OCI-LY7 (cell line): ENCODE measurements at regions not wholly inside any gene's neighbourhood (a gene's known extent, or its start where the extent isn't known, plus 50 kb on each side); places are given as distances from the start of the nearest gene placed in this dataset.

ENCODE experiments used
- BruUV-seq: library from RNA; stranded (reverse); fragments of 400-500 nt; replicated peaks from 2 replicates; lab custom pipeline; 2021; lab: Mats Ljungman, UMichigan
- CTCF ChIA-PET: fragments of 300-600 bp; sonication (Branson Sonifier 250); formaldehyde crosslinking; loops from one replicate; lab custom pipeline; 2022; ENCODE audit warnings: antibody characterized with exemption; ENCODE audit not compliant: unreplicated experiment; lab: Charles Lee
- POLR2A ChIA-PET: fragments of 300-600 bp; sonication (Branson Sonifier 250); formaldehyde crosslinking; loops from one replicate; lab custom pipeline; 2022; ENCODE audit warnings: antibody characterized with exemption; lab: Charles Lee
- DNase-seq: peaks from one replicate; pipeline ENCODE4 v3.0.0-alpha.2; 2015; ENCODE audit warnings: low spot score
- H2AFZ ChIP-seq: fragments of 200-600 bp; sonication (generic), shearing (Covaris generic); 2 replicates; pipeline ENCODE4 v1.6.1; 2014; ENCODE audit warnings: mild to moderate bottlenecking, antibody characterized with exemption, low read length, moderate library complexity
- H3K27ac ChIP-seq: fragments of 200-600 bp; sonication (generic); 2 replicates; pipeline ENCODE4 v1.5.1; 2014; ENCODE audit warnings: mixed run types, low read depth, mild to moderate bottlenecking, moderate library complexity, low read length, inconsistent platforms; ENCODE audit not compliant: poor library complexity, severe bottlenecking
- H3K36me3 ChIP-seq: fragments of 200-600 bp; sonication (generic); 2 replicates; pipeline ENCODE4 v1.6.1; 2014; ENCODE audit warnings: mild to moderate bottlenecking, antibody characterized with exemption, low read length, moderate library complexity, mixed read lengths; ENCODE audit not compliant: insufficient read depth
- H3K4me1 ChIP-seq: fragments of 200-600 bp; sonication (generic); 2 replicates; pipeline ENCODE4 v1.5.1; 2014; ENCODE audit warnings: mild to moderate bottlenecking, low read length; ENCODE audit not compliant: insufficient read depth, poor library complexity, severe bottlenecking
- H3K4me2 ChIP-seq: fragments of 200-600 bp; sonication (generic); 2 replicates; pipeline ENCODE4 v1.6.1; 2014; ENCODE audit warnings: mild to moderate bottlenecking, low read length
- H3K4me3 ChIP-seq: fragments of 200-600 bp; sonication (generic); 2 replicates; pipeline ENCODE4 v1.5.1; 2014; ENCODE audit warnings: mild to moderate bottlenecking, low read depth, low read length; ENCODE audit not compliant: poor library complexity, severe bottlenecking
- H3K79me2 ChIP-seq: fragments of 200-600 bp; sonication (generic); 2 replicates; pipeline ENCODE4 v1.6.1; 2016; ENCODE audit warnings: low read depth, mild to moderate bottlenecking, low read length, moderate library complexity, mixed read lengths; ENCODE audit not compliant: insufficient read depth
- H3K9me2 ChIP-seq: fragments of 200-600 bp; sonication (generic); 2 replicates; pipeline ENCODE4 v1.6.1; 2016; ENCODE audit warnings: mild to moderate bottlenecking, low read length, mixed read lengths; ENCODE audit not compliant: insufficient read depth
- H3K9me3 ChIP-seq: fragments of 200-600 bp; sonication (generic); 2 replicates; pipeline ENCODE4 v1.6.1; 2014; ENCODE audit warnings: mild to moderate bottlenecking, mixed run types, low read length, mixed read lengths
- H4K20me1 ChIP-seq: fragments of 200-600 bp; sonication (generic); 2 replicates; pipeline ENCODE4 v1.6.1; 2014; ENCODE audit warnings: mild to moderate bottlenecking, antibody characterized with exemption, low read length, moderate library complexity, mixed read lengths; ENCODE audit not compliant: insufficient read depth
- CTCF ChIP-seq: fragments of 200-600 bp; sonication (generic); conservative IDR thresholded peaks from 2 replicates; pipeline ENCODE4 v1.5.1; 2014; ENCODE audit warnings: mild to moderate bottlenecking, antibody characterized with exemption, low read length, moderate library complexity, mixed read lengths
- EZH2phosphoT487 ChIP-seq: fragments of 200-600 bp; sonication (generic); IDR thresholded peaks from 2 replicates; pipeline ENCODE4 v1.6.1; 2018; ENCODE audit warnings: low read depth, borderline replicate concordance, mild to moderate bottlenecking, mixed run types, antibody characterized with exemption, low read length, moderate library complexity, mixed read lengths
- intact Hi-C: fragments of 100-400 bp; cut with micrococcal nuclease; formaldehyde crosslinking; loops from one replicate; pipeline ENCODE4 v1.10.0; 2022; ENCODE audit not compliant: unreplicated experiment

GRCh38 chr1:29499104-29499650, 262.9 kb downstream of the PTPRU start:
- no TSS peak for BruUV-seq

GRCh38 chr1:29498126-29499103, 262.1 kb downstream of the PTPRU start:
- DNase-seq = no peak
- H3K9me2 ChIP-seq = no peaks in the 10 kb centered on the region
- H2AFZ ChIP-seq = no peak overlapping the region
- H3K27ac ChIP-seq = no peak overlapping the region
- H3K36me3 ChIP-seq = no peaks in the 10 kb centered on the region
- no peak overlapping the region for H3K4me3 ChIP-seq
- ChIA-PET CTCF (no interaction called here), POLR2A (no interaction called here)
- intact Hi-C loops = no loop called here
- H4K20me1 ChIP-seq = no peaks in the 10 kb centered on the region
- H3K79me2 ChIP-seq = no peaks in the 10 kb centered on the region
- no peaks in the 10 kb centered on the region for H3K9me3 ChIP-seq
- no TSS peak for BruUV-seq
- H3K4me2 ChIP-seq = no peak overlapping the region
- H3K4me1 ChIP-seq = no peaks in the 10 kb centered on the region
- TF ChIP-seq CTCF = no peak
- TF ChIP-seq EZH2phosphoT487 = no peak

More at GRCh38 chr1:29499104-29499650, 262.9 kb downstream of the PTPRU start:
- Histone ChIP-seq H3K36me3 (no peaks in the 10 kb centered on the region), H3K79me2 (no peaks in the 10 kb centered on the region), H3K4me1 (no peaks in the 10 kb centered on the region), H3K4me2 (no peak overlapping the region), H3K4me3 (no peak overlapping the region), H3K9me2 (no peaks in the 10 kb centered on the region), H2AFZ (no peak overlapping the region), H3K27ac (no peak overlapping the region), H4K20me1 (no peaks in the 10 kb centered on the region), H3K9me3 (no peaks in the 10 kb centered on the region)
- TF ChIP-seq CTCF (no peak), EZH2phosphoT487 (no peak)
- intact Hi-C loops = no loop called here
- DNase-seq = no peak
- CTCF ChIA-PET = no interaction called here
- POLR2A ChIA-PET = no interaction called here
